IMR-90 (cell line): ENCODE measurements at regions not wholly inside any gene's neighbourhood (a gene's known extent, or its start where the extent isn't known, plus 50 kb on each side); places are given as distances from the start of the nearest gene placed in this dataset.

ENCODE experiments used
- ATAC-seq: fragments of 200-7000 bp; cut with Tn5 transposase; 2 replicates; pipeline ENCODE4 v1.9.1; 2020; ENCODE audit warnings: low read depth, mild to moderate bottlenecking, moderate library complexity
- BruUV-seq: library from RNA; stranded (reverse); fragments of 400-500 nt; replicated peaks from 2 replicates; lab custom pipeline; 2021; lab: Mats Ljungman, UMichigan
- CTCF ChIA-PET: fragments of 300-600 bp; formaldehyde crosslinking; extraction: SDS; loops from one replicate; lab custom pipeline; 2021; ENCODE audit warnings: antibody characterized with exemption; lab: Yijun Ruan, JAX
- POLR2A ChIA-PET: fragments of 300-600 bp; sonication (Branson Sonifier 250); formaldehyde crosslinking; loops from one replicate; lab custom pipeline; 2022; ENCODE audit warnings: antibody characterized with exemption; ENCODE audit not compliant: unreplicated experiment; lab: Charles Lee
- DNase-seq: peaks from one replicate; pipeline ENCODE4 v3.0.0; 2013
- H2AFZ ChIP-seq: replicated peaks from 2 replicates; pipeline ENCODE3; 2013; ENCODE audit warnings: low read length, mild to moderate bottlenecking; ENCODE audit not compliant: poor library complexity
- H2AK5ac ChIP-seq: 2 replicates; pipeline ENCODE4 v1.6.1; 2013; ENCODE audit warnings: low read depth, low read length, inconsistent platforms
- H2AK9ac ChIP-seq: replicated peaks from 2 replicates; pipeline ENCODE3; 2013; ENCODE audit warnings: mild to moderate bottlenecking, low read depth, low read length, moderate library complexity; ENCODE audit not compliant: poor library complexity
- H2BK120ac ChIP-seq: 2 replicates; pipeline ENCODE4 v1.6.1; 2013; ENCODE audit warnings: low read depth, low read length, inconsistent platforms
- H2BK15ac ChIP-seq: 3 replicates; pipeline ENCODE4 v1.6.1; 2013; ENCODE audit warnings: low read depth, low read length, inconsistent platforms
- H2BK20ac ChIP-seq: 2 replicates; pipeline ENCODE4 v1.6.1; 2013; ENCODE audit warnings: low read depth, mild to moderate bottlenecking, inconsistent platforms, low read length, moderate library complexity
- H2BK5ac ChIP-seq: 2 replicates; pipeline ENCODE4 v1.6.1; 2013; ENCODE audit warnings: mild to moderate bottlenecking, low read depth, low read length, inconsistent platforms; ENCODE audit not compliant: poor library complexity, severe bottlenecking
- H3K14ac ChIP-seq: replicated peaks from 2 replicates; pipeline ENCODE4 v1.6.1; 2013; ENCODE audit warnings: low read depth, low read length, inconsistent platforms
- H3K18ac ChIP-seq: 2 replicates; pipeline ENCODE4 v1.6.1; 2013; ENCODE audit warnings: low read depth, low read length, control low read depth
- H3K23ac ChIP-seq: 2 replicates; pipeline ENCODE4 v1.6.1; 2013; ENCODE audit warnings: low read depth, low read length, inconsistent platforms
- H3K27ac ChIP-seq: 2 replicates; pipeline ENCODE4 v1.5.1; 2013; ENCODE audit warnings: mild to moderate bottlenecking, control low read depth, low read length; ENCODE audit not compliant: insufficient read depth
- H3K27me3 ChIP-seq: 2 replicates; pipeline ENCODE4 v1.6.1; 2013; ENCODE audit warnings: low read length; ENCODE audit not compliant: control insufficient read depth, insufficient read depth
- H3K36me3 ChIP-seq: 2 replicates; pipeline ENCODE4 v1.6.1; 2013; ENCODE audit warnings: low read length, mixed read lengths; ENCODE audit not compliant: control insufficient read depth, insufficient read depth
- H3K4ac ChIP-seq: 2 replicates; pipeline ENCODE4 v1.6.1; 2013; ENCODE audit warnings: low read depth, low read length, inconsistent platforms
- H3K4me1 ChIP-seq: 2 replicates; pipeline ENCODE4 v1.6.1; 2013; ENCODE audit warnings: low read length, mixed read lengths; ENCODE audit not compliant: control insufficient read depth, insufficient read depth
- H3K4me2 ChIP-seq: 2 replicates; pipeline ENCODE4 v1.6.1; 2013; ENCODE audit warnings: low read depth, mild to moderate bottlenecking, control low read depth, low read length, moderate library complexity
- H3K4me3 ChIP-seq: 2 replicates; pipeline ENCODE4 v1.5.1; 2013; ENCODE audit warnings: low read depth, mild to moderate bottlenecking, control low read depth, low read length, moderate library complexity; ENCODE audit not compliant: insufficient read depth
- H3K56ac ChIP-seq: 2 replicates; pipeline ENCODE4 v1.6.1; 2013; ENCODE audit warnings: low read length, inconsistent platforms; ENCODE audit not compliant: insufficient read depth; ENCODE audit errors: extremely low read depth
- H3K79me1 ChIP-seq, 2 experiments: 2 replicates each; pipeline ENCODE4 v1.6.1; 2013; ENCODE audit warnings: low read length in 2 of 2, inconsistent platforms in 1 of 2, low read depth in 1 of 2
- H3K9ac ChIP-seq: 2 replicates; pipeline ENCODE4 v1.6.1; 2013; ENCODE audit warnings: low read depth, low read length, control low read depth
- H3K9me1 ChIP-seq: 2 replicates; pipeline ENCODE4 v1.6.1; 2013; ENCODE audit warnings: low read length, inconsistent platforms; ENCODE audit not compliant: insufficient read depth
- H3K9me3 ChIP-seq: 2 replicates; pipeline ENCODE4 v1.6.1; 2013; ENCODE audit warnings: low read length; ENCODE audit not compliant: control insufficient read depth, insufficient read depth
- H4K20me1 ChIP-seq: 2 replicates; pipeline ENCODE4 v1.6.1; 2013; ENCODE audit warnings: low read length, inconsistent platforms; ENCODE audit not compliant: insufficient read depth
- H4K5ac ChIP-seq: 2 replicates; pipeline ENCODE4 v1.6.1; 2013; ENCODE audit warnings: mild to moderate bottlenecking, low read depth, low read length, control low read depth
- H4K8ac ChIP-seq, 2 experiments: 2 replicates each; pipeline ENCODE4 v1.6.1; 2013; ENCODE audit warnings: low read depth in 2 of 2, low read length in 2 of 2, control low read depth in 1 of 2, inconsistent platforms in 1 of 2
- H4K91ac ChIP-seq: 2 replicates; pipeline ENCODE4 v1.6.1; 2013; ENCODE audit warnings: low read depth, low read length, inconsistent platforms; ENCODE audit not compliant: insufficient read depth
- CHD1 ChIP-seq: IDR thresholded peaks from 2 replicates; pipeline ENCODE4 v1.6.1; 2012; ENCODE audit warnings: low read depth, low read length, improper control_type of control experiment
- FOS ChIP-seq: fragments of 150-350 bp; IDR thresholded peaks from 2 replicates; pipeline ENCODE4 v1.6.1; 2016; ENCODE audit warnings: low read depth, low read length
- MAFK ChIP-seq: IDR thresholded peaks from 2 replicates; pipeline ENCODE4 v1.6.1; 2012; ENCODE audit warnings: low read depth, low read length, improper control_type of control experiment
- MAZ ChIP-seq: IDR thresholded peaks from 2 replicates; pipeline ENCODE4 v1.6.1; 2012; ENCODE audit warnings: low read depth, mild to moderate bottlenecking, low read length, improper control_type of control experiment, moderate library complexity, borderline replicate concordance
- MXI1 ChIP-seq: IDR thresholded peaks from 2 replicates; pipeline ENCODE4 v1.6.1; 2012; ENCODE audit warnings: low read depth, mild to moderate bottlenecking, low read length, moderate library complexity, borderline replicate concordance
- NFE2L2 ChIP-seq: fragments of 150-350 bp; IDR thresholded peaks from 2 replicates; pipeline ENCODE4 v1.6.1; 2016; ENCODE audit warnings: low read depth, mild to moderate bottlenecking, low read length
- POLR2A ChIP-seq: IDR thresholded peaks from 2 replicates; pipeline ENCODE4 v1.6.1; 2012; ENCODE audit warnings: mild to moderate bottlenecking, low read depth, low read length
- RAD21 ChIP-seq: IDR thresholded peaks from 2 replicates; pipeline ENCODE4 v1.6.1; 2012; ENCODE audit warnings: low read length, improper control_type of control experiment
- RCOR1 ChIP-seq: IDR thresholded peaks from 2 replicates; pipeline ENCODE4 v1.6.1; 2012; ENCODE audit warnings: mild to moderate bottlenecking, low read length, improper control_type of control experiment; ENCODE audit not compliant: insufficient replicate concordance
- SMC3 ChIP-seq: fragments of 150-350 bp; IDR thresholded peaks from 2 replicates; pipeline ENCODE4 v1.6.1; 2016; ENCODE audit warnings: low read depth, mild to moderate bottlenecking, antibody characterized with exemption, low read length, moderate library complexity
- dilution Hi-C: fragments of 300-500 bp; cut with HindIII; formaldehyde crosslinking; loops from one replicate; pipeline ENCODE4 v1.14.3; 2018; ENCODE audit warnings: low sequenced_read_pairs; ENCODE audit not compliant: unreplicated experiment
- in situ Hi-C: fragments of 300-500 bp; cut with MboI; formaldehyde crosslinking; loops from 3 replicates; pipeline ENCODE4 v1.14.3; 2019; ENCODE audit warnings: low sequenced_read_pairs, inconsistent platforms, mixed read lengths
- intact Hi-C: fragments of 100-400 bp; cut with micrococcal nuclease; formaldehyde crosslinking; loops from 2 replicates; pipeline ENCODE4 v1.10.0; 2022
- TF ChIP-seq, protein P1 (sequence below): fragments of 150-350 bp; IDR thresholded peaks from 2 replicates; pipeline ENCODE4 v1.6.1; 2016; ENCODE audit warnings: low read depth, mild to moderate bottlenecking, low read length, moderate library complexity, borderline replicate concordance

DNA sequence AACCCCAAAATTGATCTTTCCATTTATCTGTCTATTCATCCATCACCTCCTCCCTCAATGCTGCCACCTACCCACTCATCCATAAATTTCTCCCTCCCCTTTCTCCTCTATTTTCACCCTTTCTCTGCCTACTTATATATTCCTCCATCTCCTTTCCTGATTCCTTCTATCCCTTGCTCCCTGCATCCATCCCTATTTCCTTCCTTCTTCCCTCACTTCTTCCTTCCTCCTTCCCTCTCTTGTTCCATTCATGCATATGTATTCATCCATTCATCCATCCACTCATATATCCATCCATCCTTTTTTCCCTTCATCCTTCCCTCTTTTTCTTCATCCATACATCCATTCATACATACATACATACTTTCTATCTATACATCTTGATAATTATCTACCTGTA is 76.3 kb upstream of the GGTLC1 start:
- DNase-seq (no peak), ATAC-seq (no peak)
- Histone ChIP-seq H4K91ac (no peak overlapping the region), H2AFZ (no peak overlapping the region), H3K56ac (no peak overlapping the region), H3K4me2 (no peak overlapping the region), H2BK15ac (no peak overlapping the region), H2BK20ac (no peak overlapping the region), H3K9me3 (no peaks in the 10 kb centered on the region), H2BK120ac (no peak overlapping the region), H2AK5ac (no peak overlapping the region), H3K23ac (no peak overlapping the region), H3K14ac (no peak overlapping the region), H4K5ac (no peak overlapping the region), H4K8ac (no peak overlapping the region), H2AK9ac (no peak overlapping the region), H3K79me1 (no peaks in the 10 kb centered on the region), H3K9me1 (no peaks in the 10 kb centered on the region), H3K4ac (no peak overlapping the region), H3K4me1 (no peaks in the 10 kb centered on the region), H3K27ac (no peak overlapping the region), H3K18ac (no peak overlapping the region), H3K27me3 (no peaks in the 10 kb centered on the region), H2BK5ac (no peak overlapping the region), H3K36me3 (no peaks in the 10 kb centered on the region), H3K4me3 (no peak overlapping the region), H4K20me1 (no peaks in the 10 kb centered on the region), H3K9ac (no peak overlapping the region)
- in situ Hi-C loops (no loop called here), dilution Hi-C loops (no loop called here), intact Hi-C loops (no loop called here)
- ChIA-PET CTCF (no interaction called here), POLR2A (no interaction called here)
- no peak for TF ChIP-seq FOS
- TF ChIP-seq RCOR1 = no peak
- TF ChIP-seq CHD1 = no peak
- no peak for TF ChIP-seq POLR2A
- TF ChIP-seq, protein P1, sequence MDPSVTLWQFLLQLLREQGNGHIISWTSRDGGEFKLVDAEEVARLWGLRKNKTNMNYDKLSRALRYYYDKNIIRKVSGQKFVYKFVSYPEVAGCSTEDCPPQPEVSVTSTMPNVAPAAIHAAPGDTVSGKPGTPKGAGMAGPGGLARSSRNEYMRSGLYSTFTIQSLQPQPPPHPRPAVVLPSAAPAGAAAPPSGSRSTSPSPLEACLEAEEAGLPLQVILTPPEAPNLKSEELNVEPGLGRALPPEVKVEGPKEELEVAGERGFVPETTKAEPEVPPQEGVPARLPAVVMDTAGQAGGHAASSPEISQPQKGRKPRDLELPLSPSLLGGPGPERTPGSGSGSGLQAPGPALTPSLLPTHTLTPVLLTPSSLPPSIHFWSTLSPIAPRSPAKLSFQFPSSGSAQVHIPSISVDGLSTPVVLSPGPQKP = no peak
- no peak for TF ChIP-seq NFE2L2
- no peak for TF ChIP-seq MXI1
- TF ChIP-seq MAFK = no peak
- no peak for TF ChIP-seq RAD21
- no peak for TF ChIP-seq MAZ
- TF ChIP-seq SMC3 = no peak
- BruUV-seq = no TSS peak
